ENCODE measurements at regions not wholly inside any gene's neighbourhood (a gene's known extent, or its start where the extent isn't known, plus 50 kb on each side); places are given as distances from the start of the nearest gene placed in this dataset.

DNA sequence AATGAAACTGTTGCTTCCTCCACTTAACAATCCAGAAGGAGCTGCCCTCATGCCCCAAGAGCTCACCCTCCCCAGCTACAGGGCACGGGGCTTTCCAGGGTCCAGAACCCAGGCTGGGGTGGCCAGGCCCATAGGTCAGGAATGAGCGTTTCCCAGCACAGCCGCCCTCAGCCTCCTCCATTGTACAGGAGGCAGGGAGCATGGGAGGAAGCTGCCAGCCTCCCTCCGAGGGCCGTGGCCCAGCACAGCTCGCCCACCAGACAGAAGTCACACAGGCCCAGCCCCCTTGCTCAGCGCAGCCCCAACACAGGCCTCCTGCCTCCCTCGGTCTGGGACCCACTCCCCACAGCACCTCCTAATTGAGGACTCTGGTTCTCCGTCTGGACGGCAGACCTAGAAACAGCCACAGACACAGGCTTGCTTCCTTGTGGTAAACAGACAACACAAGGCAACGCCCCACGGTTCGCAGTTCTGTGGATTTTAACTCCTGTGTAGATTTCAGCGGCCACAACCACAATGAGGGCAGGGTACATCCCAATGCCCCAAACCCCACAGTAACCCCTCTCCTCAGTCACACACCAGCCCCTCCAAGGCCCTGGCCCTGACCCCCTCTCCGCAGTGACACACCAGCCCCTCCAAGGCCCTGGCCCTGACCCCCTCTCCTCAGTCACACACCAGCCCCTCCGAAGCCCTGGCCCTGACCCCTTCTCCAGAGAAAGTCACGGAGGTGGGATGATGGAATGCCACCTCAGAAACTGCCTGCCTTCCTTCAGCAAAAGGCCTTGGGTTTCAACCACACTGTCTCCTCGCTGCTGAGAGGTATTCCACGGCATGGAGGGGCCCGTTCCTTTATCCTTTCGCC, 173.5 kb downstream of the DLL1 start:
- TF ChIP-seq SIN3A (IDR thresholded peaks at IDR 0.05; ENCODE audit: borderline replicate concordance, insufficient read depth, low read length) (no peak), TAF1 (IDR thresholded peaks at IDR 0.05; ENCODE audit: borderline replicate concordance, insufficient read depth, low read length) (no peak), POLR2AphosphoS5 (IDR thresholded peaks at IDR 0.05; ENCODE audit: low read depth, low read length) (no peak)
- TF ChIP-seq, protein P1, sequence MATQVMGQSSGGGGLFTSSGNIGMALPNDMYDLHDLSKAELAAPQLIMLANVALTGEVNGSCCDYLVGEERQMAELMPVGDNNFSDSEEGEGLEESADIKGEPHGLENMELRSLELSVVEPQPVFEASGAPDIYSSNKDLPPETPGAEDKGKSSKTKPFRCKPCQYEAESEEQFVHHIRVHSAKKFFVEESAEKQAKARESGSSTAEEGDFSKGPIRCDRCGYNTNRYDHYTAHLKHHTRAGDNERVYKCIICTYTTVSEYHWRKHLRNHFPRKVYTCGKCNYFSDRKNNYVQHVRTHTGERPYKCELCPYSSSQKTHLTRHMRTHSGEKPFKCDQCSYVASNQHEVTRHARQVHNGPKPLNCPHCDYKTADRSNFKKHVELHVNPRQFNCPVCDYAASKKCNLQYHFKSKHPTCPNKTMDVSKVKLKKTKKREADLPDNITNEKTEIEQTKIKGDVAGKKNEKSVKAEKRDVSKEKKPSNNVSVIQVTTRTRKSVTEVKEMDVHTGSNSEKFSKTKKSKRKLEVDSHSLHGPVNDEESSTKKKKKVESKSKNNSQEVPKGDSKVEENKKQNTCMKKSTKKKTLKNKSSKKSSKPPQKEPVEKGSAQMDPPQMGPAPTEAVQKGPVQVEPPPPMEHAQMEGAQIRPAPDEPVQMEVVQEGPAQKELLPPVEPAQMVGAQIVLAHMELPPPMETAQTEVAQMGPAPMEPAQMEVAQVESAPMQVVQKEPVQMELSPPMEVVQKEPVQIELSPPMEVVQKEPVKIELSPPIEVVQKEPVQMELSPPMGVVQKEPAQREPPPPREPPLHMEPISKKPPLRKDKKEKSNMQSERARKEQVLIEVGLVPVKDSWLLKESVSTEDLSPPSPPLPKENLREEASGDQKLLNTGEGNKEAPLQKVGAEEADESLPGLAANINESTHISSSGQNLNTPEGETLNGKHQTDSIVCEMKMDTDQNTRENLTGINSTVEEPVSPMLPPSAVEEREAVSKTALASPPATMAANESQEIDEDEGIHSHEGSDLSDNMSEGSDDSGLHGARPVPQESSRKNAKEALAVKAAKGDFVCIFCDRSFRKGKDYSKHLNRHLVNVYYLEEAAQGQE (IDR thresholded peaks at IDR 0.05; ENCODE audit: insufficient read depth in 1 of 2, low read depth in 2 of 2, low read length in 2 of 2), result no peak

DNA sequence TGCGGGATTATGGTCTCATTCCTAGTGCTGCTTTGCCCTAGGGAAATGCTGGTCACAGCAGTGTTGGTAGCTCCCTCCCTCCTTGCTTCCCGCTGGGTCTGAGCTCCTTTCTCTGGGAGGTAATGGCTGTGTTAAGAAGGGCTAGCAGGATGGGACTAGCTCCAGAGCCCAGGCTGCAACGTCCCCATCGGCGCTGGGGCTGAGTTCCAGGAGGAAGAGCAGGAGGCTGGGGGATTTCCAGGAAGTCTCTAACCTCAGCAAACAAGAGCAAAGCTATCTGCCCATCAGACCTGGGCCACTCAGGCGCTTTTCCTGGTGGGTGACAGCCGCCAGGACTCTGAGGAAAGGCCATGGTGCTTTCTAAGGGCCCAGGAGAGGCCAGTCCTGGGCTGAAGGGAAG, 174.2 kb downstream of the DLL1 start:
- TF ChIP-seq POLR2AphosphoS5 (IDR thresholded peaks at IDR 0.05; ENCODE audit: low read depth, low read length) (no peak), SIN3A (IDR thresholded peaks at IDR 0.05; ENCODE audit: borderline replicate concordance, insufficient read depth, low read length) (no peak), TAF1 (IDR thresholded peaks at IDR 0.05; ENCODE audit: borderline replicate concordance, insufficient read depth, low read length) (no peak), FOXP2 (optimal IDR thresholded peaks at IDR 0.05; ENCODE audit: borderline replicate concordance, extremely low read depth, extremely low read length, insufficient read depth) (no peak)
- TF ChIP-seq, protein P1 (IDR thresholded peaks at IDR 0.05; ENCODE audit: insufficient read depth in 1 of 2, low read depth in 2 of 2, low read length in 2 of 2), result no peak

DNA sequence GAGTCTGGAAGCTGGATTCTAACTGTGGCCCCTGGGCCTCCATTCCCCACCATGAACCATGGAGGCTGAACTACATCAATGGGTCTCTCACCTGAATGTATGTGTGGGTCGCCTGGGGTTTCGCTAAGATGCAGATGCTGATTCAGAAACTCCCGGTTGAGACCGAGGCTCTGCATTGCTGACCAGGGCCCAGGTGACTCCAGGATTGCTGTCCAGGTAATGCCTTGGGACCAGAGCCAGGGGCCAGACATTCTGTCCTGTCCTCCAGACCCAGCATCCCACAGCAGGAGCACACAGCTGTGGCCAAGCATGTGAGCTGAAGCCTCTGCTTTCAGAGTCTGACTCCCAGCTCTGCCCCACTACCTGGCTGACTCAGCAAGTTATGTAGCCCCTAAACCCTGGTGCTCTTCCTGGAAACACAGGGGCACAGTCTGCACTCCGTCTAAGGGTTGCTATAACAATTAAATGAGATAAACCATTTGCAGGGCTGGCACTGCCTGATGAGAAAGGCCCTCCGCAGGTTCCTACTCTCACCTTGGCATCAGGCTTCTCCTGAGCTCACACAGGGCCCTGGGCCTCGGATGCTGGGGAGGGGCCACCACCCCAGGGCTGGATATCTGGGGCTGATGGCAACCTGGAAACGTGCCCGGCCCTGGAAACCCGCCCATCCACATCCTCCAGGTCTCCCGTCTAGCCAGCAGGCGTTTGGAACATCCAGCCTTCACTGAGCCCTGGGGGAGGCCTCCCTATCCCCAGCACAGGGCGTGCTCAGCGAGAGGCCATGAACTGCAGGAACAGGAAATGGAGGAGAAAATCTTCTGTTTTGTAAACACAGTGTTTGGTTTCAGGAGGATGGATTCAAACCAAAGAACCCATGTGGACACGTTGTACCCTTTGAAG, 175.7 kb downstream of the DLL1 start:
- TF ChIP-seq FOXP2 (optimal IDR thresholded peaks at IDR 0.05; ENCODE audit: borderline replicate concordance, extremely low read depth, extremely low read length, insufficient read depth) (no peak), TAF1 (IDR thresholded peaks at IDR 0.05; ENCODE audit: borderline replicate concordance, insufficient read depth, low read length) (no peak), POLR2AphosphoS5 (IDR thresholded peaks at IDR 0.05; ENCODE audit: low read depth, low read length) (no peak)
- TF ChIP-seq, protein P1 (IDR thresholded peaks at IDR 0.05; ENCODE audit: insufficient read depth in 1 of 2, low read depth in 2 of 2, low read length in 2 of 2), result no peak

DNA sequence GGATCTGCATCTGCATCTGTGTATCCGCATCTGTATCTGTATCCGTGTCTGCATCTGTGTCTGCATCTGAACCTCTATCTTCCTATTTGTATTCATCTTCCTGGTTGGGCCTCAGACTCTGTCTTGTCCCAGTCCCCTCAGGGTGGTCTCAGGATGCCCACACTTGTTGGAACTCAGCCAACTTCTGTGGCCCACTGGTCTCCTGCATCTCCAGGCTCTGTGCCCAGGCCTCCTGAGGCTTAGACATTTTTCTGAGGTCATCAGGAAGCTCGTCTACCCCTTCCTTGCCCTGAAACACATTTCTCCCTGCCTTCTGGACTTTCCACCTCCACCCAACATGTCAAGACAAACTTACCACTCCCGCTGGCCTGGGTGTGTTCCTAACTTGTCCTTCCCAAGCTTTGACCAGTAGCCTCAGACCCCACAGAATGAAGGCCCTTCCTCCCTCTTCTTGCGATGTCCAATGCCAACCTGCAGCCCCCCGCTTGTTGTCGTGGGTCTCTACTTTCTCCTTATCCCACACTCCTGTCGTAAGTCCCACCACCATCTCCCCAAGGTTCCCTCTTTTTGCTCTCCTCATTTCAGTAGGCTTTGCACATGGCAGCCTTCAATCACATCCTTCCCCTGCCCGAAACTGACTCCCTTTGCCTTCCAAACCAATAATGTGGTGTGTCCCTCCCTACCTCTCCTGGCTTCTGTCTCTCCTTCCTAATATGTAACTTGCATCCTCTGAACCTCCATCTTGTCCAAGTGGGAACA, 176.5 kb downstream of the DLL1 start:
- TF ChIP-seq SIN3A (IDR thresholded peaks at IDR 0.05; ENCODE audit: borderline replicate concordance, insufficient read depth, low read length) (no peak), POLR2AphosphoS5 (IDR thresholded peaks at IDR 0.05; ENCODE audit: low read depth, low read length) (no peak), TAF1 (IDR thresholded peaks at IDR 0.05; ENCODE audit: borderline replicate concordance, insufficient read depth, low read length) (no peak), FOXP2 (optimal IDR thresholded peaks at IDR 0.05; ENCODE audit: borderline replicate concordance, extremely low read depth, extremely low read length, insufficient read depth) (no peak)
- TF ChIP-seq, protein P1 (IDR thresholded peaks at IDR 0.05; ENCODE audit: insufficient read depth in 1 of 2, low read depth in 2 of 2, low read length in 2 of 2), result no peak
